DOHH2 (cell line): ENCODE measurements at regions not wholly inside any gene's neighbourhood (a gene's known extent, or its start where the extent isn't known, plus 50 kb on each side); places are given as distances from the start of the nearest gene placed in this dataset.

Source experiments
- EZH2phosphoT487 ChIP-seq: fragments of 200-600 bp; sonication (generic); IDR thresholded peaks from 2 replicates; pipeline ENCODE4 v1.6.1; 2017; ENCODE audit warnings: borderline replicate concordance, mild to moderate bottlenecking, antibody characterized with exemption, low read length, moderate library complexity, mixed read lengths
- TF ChIP-seq, protein P1 (sequence below): fragments of 200-600 bp; sonication (generic); IDR thresholded peaks from one replicate; pipeline ENCODE4 v1.5.1; 2014; ENCODE audit warnings: antibody characterized with exemption, mild to moderate bottlenecking, low read depth, low read length; ENCODE audit not compliant: poor library complexity, severe bottlenecking

- TF ChIP-seq, protein P1, sequence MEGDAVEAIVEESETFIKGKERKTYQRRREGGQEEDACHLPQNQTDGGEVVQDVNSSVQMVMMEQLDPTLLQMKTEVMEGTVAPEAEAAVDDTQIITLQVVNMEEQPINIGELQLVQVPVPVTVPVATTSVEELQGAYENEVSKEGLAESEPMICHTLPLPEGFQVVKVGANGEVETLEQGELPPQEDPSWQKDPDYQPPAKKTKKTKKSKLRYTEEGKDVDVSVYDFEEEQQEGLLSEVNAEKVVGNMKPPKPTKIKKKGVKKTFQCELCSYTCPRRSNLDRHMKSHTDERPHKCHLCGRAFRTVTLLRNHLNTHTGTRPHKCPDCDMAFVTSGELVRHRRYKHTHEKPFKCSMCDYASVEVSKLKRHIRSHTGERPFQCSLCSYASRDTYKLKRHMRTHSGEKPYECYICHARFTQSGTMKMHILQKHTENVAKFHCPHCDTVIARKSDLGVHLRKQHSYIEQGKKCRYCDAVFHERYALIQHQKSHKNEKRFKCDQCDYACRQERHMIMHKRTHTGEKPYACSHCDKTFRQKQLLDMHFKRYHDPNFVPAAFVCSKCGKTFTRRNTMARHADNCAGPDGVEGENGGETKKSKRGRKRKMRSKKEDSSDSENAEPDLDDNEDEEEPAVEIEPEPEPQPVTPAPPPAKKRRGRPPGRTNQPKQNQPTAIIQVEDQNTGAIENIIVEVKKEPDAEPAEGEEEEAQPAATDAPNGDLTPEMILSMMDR, result no peak
- no peak for TF ChIP-seq EZH2phosphoT487
Measured at GRCh38 chr6:104187616-104188015, 672.1 kb downstream of the HACE1 start.
